CD14-positive monocyte (primary cell): ENCODE measurements at regions not wholly inside any gene's neighbourhood (a gene's known extent, or its start where the extent isn't known, plus 50 kb on each side); places are given as distances from the start of the nearest gene placed in this dataset.

Experiments used
- DNase-seq, 3 donors: peaks; one replicate each; pipeline ENCODE4 v3.0.0-alpha.2; 2011 to 2022
- H2AFZ ChIP-seq: 2 replicates; pipeline ENCODE4 v1.6.0; 2012; ENCODE audit warnings: mild to moderate bottlenecking, low read depth, low read length, inconsistent platforms; ENCODE audit not compliant: insufficient read depth, poor library complexity, severe bottlenecking
- H3K27ac ChIP-seq, 2 donors: 1 replicate in 1 of 2; 2 replicates in 1 of 2; pipeline ENCODE4 v1.5.1; 2012 to 2013; ENCODE audit warnings: low read length in 2 of 2, control low read depth in 1 of 2, inconsistent platforms in 1 of 2, low read depth in 1 of 2, mild to moderate bottlenecking in 1 of 2
- H3K27me3 ChIP-seq, 2 donors: one replicate each; pipeline versions ENCODE4 v1.6.0 to v1.6.1; 2011 to 2013; ENCODE audit warnings: low read length in 2 of 2; ENCODE audit not compliant: control insufficient read depth in 2 of 2, insufficient read depth in 2 of 2
- H3K36me3 ChIP-seq, 2 donors: replicated peaks in 1 of 2; 1 replicate in 1 of 2; 2 replicates in 1 of 2; pipeline versions ENCODE4 v1.5.1 to v1.6.1; 2012 to 2013; ENCODE audit warnings: low read length in 2 of 2, control low read depth in 1 of 2, inconsistent platforms in 1 of 2, mild to moderate bottlenecking in 1 of 2; ENCODE audit not compliant: insufficient read depth in 2 of 2, control insufficient read depth in 1 of 2
- H3K4me1 ChIP-seq, 2 donors: 1 replicate in 1 of 2; 2 replicates in 1 of 2; pipeline versions ENCODE4 v1.5.1 to v1.6.1; 2012 to 2013; ENCODE audit warnings: low read length in 2 of 2, control low read depth in 1 of 2, inconsistent platforms in 1 of 2, mild to moderate bottlenecking in 1 of 2, moderate library complexity in 1 of 2; ENCODE audit not compliant: insufficient read depth in 2 of 2, control insufficient read depth in 1 of 2
- H3K4me2 ChIP-seq: replicated peaks from 2 replicates; pipeline ENCODE3; 2012; ENCODE audit warnings: low read length, moderate library complexity, mild to moderate bottlenecking; ENCODE audit not compliant: poor library complexity, severe bottlenecking; ENCODE audit errors: extremely low read depth
- H3K4me3 ChIP-seq, 3 experiments: fragments of 200-600 bp in 1 of 3; sonication (generic) in 1 of 3; replicated peaks in 1 of 3; 1 replicate in 2 of 3; 2 replicates in 1 of 3; pipeline ENCODE4 v1.5.1; 2011 to 2013; ENCODE audit warnings: low read length in 3 of 3, mild to moderate bottlenecking in 3 of 3, control low read depth in 2 of 3, low read depth in 2 of 3, inconsistent platforms in 1 of 3, moderate library complexity in 1 of 3
- H3K79me2 ChIP-seq: 2 replicates; pipeline ENCODE4 v1.6.0; 2012; ENCODE audit warnings: mild to moderate bottlenecking, control low read depth, inconsistent platforms, low read length, moderate library complexity; ENCODE audit not compliant: insufficient read depth
- H3K9ac ChIP-seq: 2 replicates; pipeline ENCODE4 v1.6.0; 2017; ENCODE audit warnings: low read length, mild to moderate bottlenecking; ENCODE audit not compliant: insufficient read depth, poor library complexity, severe bottlenecking
- H3K9me3 ChIP-seq, 2 donors: replicated peaks in 1 of 2; 1 replicate in 1 of 2; 2 replicates in 1 of 2; pipeline versions ENCODE4 v1.5.1 to v1.6.1; 2012 to 2013; ENCODE audit warnings: low read length in 2 of 2, control low read depth in 1 of 2; ENCODE audit not compliant: control insufficient read depth in 1 of 2, insufficient read depth in 1 of 2
- H4K20me1 ChIP-seq: 2 replicates; pipeline ENCODE4 v1.6.0; 2012; ENCODE audit warnings: mild to moderate bottlenecking, low read length, control low read depth, moderate library complexity; ENCODE audit not compliant: insufficient read depth
- H3K27ac Mint-ChIP-seq, 7 donors: one replicate each; pipeline ENCODE4 v1.8.0; 2020; ENCODE audit warnings: mild to moderate bottlenecking in 7 of 7, mixed read lengths in 7 of 7, moderate library complexity in 6 of 7, inconsistent platforms in 2 of 7
- H3K27me3 Mint-ChIP-seq, 3 donors: one replicate each; pipeline ENCODE4 v1.8.0; 2021 to 2022; ENCODE audit warnings: low read depth in 3 of 3, mild to moderate bottlenecking in 3 of 3, mixed read lengths in 3 of 3, moderate library complexity in 3 of 3, inconsistent platforms in 1 of 3
- H3K36me3 Mint-ChIP-seq, 2 donors: one replicate each; pipeline ENCODE4 v1.8.0; 2020; ENCODE audit warnings: mixed read lengths in 2 of 2, inconsistent platforms in 1 of 2, mild to moderate bottlenecking in 1 of 2
- H3K4me1 Mint-ChIP-seq: one replicate; pipeline ENCODE4 v1.8.0; 2020; ENCODE audit warnings: mild to moderate bottlenecking, mixed read lengths
- H3K4me3 Mint-ChIP-seq, 2 donors: one replicate each; pipeline ENCODE4 v1.8.0; 2020; ENCODE audit warnings: mild to moderate bottlenecking in 2 of 2, mixed read lengths in 2 of 2, moderate library complexity in 1 of 2
- H3K9me3 Mint-ChIP-seq, 7 donors: one replicate each; pipeline ENCODE4 v1.8.0; 2020 to 2022; ENCODE audit warnings: mixed read lengths in 7 of 7, mild to moderate bottlenecking in 6 of 7, moderate library complexity in 6 of 7, inconsistent platforms in 2 of 7
- WGBS: methylation state at CpG from one replicate; pipeline ENCODE4 v1.1.5; 2013; ENCODE audit warnings: missing lambda C conversion rate; ENCODE audit not compliant: insufficient coverage; 5-methylcytosine and 5-hydroxymethylcytosine counted together
- intact Hi-C, 2 donors: fragments of 100-400 bp; cut with micrococcal nuclease; formaldehyde crosslinking; loops; one replicate each; pipeline versions ENCODE4 v1.15.0 to v1.15.1; 2023
- TF ChIP-seq, protein P1 (sequence below): fragments of 200-600 bp; IDR thresholded peaks from one replicate; pipeline ENCODE4 v1.8.0; 2022; ENCODE audit warnings: antibody characterized with exemption, mild to moderate bottlenecking

DNA sequence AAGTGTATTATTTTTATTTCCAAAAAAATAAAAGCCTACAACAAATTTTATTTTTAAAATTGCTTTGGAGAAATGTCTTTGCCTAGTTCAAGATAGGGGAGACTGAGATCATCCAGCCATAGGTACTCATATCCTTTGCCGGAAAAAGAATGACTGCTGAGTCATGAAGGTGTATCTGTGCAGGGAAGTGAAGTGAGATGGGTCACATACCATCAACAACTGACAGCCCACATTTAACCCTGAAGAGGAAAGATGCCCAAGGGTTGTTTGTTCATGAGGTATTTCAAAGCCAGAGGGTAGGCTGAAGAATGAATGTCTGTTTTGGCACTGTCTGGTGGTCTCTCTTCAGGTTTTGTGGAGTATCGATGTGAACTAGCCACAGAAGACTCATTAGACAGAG, 106.7 kb upstream of the TTC29 start:
- H4K20me1 ChIP-seq: no peaks in the 10 kb centered on the region
- TF ChIP-seq, protein P1, sequence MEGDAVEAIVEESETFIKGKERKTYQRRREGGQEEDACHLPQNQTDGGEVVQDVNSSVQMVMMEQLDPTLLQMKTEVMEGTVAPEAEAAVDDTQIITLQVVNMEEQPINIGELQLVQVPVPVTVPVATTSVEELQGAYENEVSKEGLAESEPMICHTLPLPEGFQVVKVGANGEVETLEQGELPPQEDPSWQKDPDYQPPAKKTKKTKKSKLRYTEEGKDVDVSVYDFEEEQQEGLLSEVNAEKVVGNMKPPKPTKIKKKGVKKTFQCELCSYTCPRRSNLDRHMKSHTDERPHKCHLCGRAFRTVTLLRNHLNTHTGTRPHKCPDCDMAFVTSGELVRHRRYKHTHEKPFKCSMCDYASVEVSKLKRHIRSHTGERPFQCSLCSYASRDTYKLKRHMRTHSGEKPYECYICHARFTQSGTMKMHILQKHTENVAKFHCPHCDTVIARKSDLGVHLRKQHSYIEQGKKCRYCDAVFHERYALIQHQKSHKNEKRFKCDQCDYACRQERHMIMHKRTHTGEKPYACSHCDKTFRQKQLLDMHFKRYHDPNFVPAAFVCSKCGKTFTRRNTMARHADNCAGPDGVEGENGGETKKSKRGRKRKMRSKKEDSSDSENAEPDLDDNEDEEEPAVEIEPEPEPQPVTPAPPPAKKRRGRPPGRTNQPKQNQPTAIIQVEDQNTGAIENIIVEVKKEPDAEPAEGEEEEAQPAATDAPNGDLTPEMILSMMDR: no peak
- H3K27ac Mint-ChIP-seq: no peak overlapping the region
- no peak overlapping the region for H3K27ac ChIP-seq
- peaks cover 1 to 4% (median 2%) of the 10 kb centered on the region in 7 donors for H3K9me3 Mint-ChIP-seq
- H3K4me1 Mint-ChIP-seq: peaks cover 4% of the 10 kb centered on the region
- H3K36me3 Mint-ChIP-seq: no peaks in the 10 kb centered on the region
- no peaks in the 10 kb centered on the region for H3K27me3 ChIP-seq
- H3K4me2 ChIP-seq: no peak overlapping the region
- H3K4me3 Mint-ChIP-seq: no peak overlapping the region
- WGBS: no CpG with 5 or more reads among the region's 2 CpGs
- H2AFZ ChIP-seq: no peak overlapping the region
- DNase-seq: no peak
- H3K4me1 ChIP-seq: peaks cover 0 to 2% of the 10 kb centered on the region in 2 donors
- H3K9ac ChIP-seq: no peak overlapping the region
- intact Hi-C loops: no loop called here
- H3K36me3 ChIP-seq: no peaks in the 10 kb centered on the region
- H3K4me3 ChIP-seq: no peak overlapping the region
- H3K27me3 Mint-ChIP-seq: peaks cover 0 to 7% (median 2%) of the 10 kb centered on the region in 3 donors
- H3K9me3 ChIP-seq: peaks cover 0 to 3% of the 10 kb centered on the region in 2 donors
- H3K79me2 ChIP-seq: no peaks in the 10 kb centered on the region

DNA sequence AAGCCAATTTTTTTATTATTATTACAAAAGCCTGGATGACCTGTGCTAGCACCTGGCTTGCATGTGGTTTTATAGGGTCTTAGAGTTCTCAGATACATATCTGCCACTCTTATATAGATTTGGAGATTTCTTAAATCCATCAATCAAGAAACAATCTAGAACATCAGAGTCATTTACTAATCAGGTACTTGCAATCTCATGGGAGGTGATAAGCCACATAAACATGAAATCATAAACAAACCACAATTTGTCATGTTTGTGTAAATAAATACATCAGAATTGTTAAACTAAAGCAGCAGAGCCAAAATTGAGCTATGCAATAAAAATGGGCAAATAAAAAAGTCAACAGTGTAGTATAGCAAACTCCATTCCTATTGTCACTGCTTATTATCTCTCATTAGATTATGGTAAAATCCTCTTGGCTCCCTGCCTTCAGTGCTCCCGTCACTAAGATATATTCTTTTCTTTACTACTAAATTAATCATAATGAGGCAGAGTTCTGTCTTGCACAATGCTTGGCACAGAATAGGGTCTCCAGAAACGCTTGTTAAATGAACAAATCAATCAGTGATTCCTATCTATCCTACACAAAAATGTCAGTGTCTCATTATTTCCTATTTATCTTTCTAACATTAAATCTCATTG, 108.7 kb upstream of the TTC29 start:
- H3K9ac ChIP-seq: no peak overlapping the region
- H3K4me3 Mint-ChIP-seq: no peak overlapping the region
- H3K79me2 ChIP-seq: no peaks in the 10 kb centered on the region
- no peak overlapping the region for H3K27ac Mint-ChIP-seq
- H3K36me3 ChIP-seq: no peaks in the 10 kb centered on the region
- H3K27ac ChIP-seq: no peak overlapping the region
- no peak overlapping the region for H2AFZ ChIP-seq
- intact Hi-C loops: no loop called here
- WGBS: 60% methylated on average over 1 of the region's 2 CpGs
- peaks cover 0 to 5% (median 1%) of the 10 kb centered on the region in 7 donors for H3K9me3 Mint-ChIP-seq
- peaks cover 9% of the 10 kb centered on the region for H3K4me1 Mint-ChIP-seq
- no peaks in the 10 kb centered on the region for H3K36me3 Mint-ChIP-seq
- no peaks in the 10 kb centered on the region for H3K27me3 ChIP-seq
- H3K4me2 ChIP-seq: no peak overlapping the region
- DNase-seq: no peak
- no peaks in the 10 kb centered on the region for H3K9me3 ChIP-seq
- TF ChIP-seq, protein P1: no peak
- H3K4me3 ChIP-seq: no peak overlapping the region
- H4K20me1 ChIP-seq: no peaks in the 10 kb centered on the region
- H3K27me3 Mint-ChIP-seq: peaks cover 0 to 7% (median 2%) of the 10 kb centered on the region in 3 donors
- H3K4me1 ChIP-seq: peaks cover 0 to 2% of the 10 kb centered on the region in 2 donors
